IgD-negative memory B cell (primary cell): ENCODE measurements at regions not wholly inside any gene's neighbourhood (a gene's known extent, or its start where the extent isn't known, plus 50 kb on each side); places are given as distances from the start of the nearest gene placed in this dataset.

Source experiments
- H3K27ac Mint-ChIP-seq, 3 donors: one replicate each; pipeline ENCODE4 v1.8.0; 2020 to 2022; ENCODE audit warnings: mild to moderate bottlenecking in 3 of 3, mixed read lengths in 3 of 3, moderate library complexity in 1 of 3
- H3K27me3 Mint-ChIP-seq: one replicate; pipeline ENCODE4 v1.8.0; 2021; ENCODE audit warnings: mixed read lengths
- H3K36me3 Mint-ChIP-seq: one replicate; pipeline ENCODE4 v1.8.0; 2020; ENCODE audit warnings: mild to moderate bottlenecking, mixed read lengths
- H3K4me1 Mint-ChIP-seq, 3 donors: one replicate each; pipeline ENCODE4 v1.8.0; 2020 to 2022; ENCODE audit warnings: mixed read lengths in 3 of 3, mild to moderate bottlenecking in 1 of 3
- H3K4me3 Mint-ChIP-seq, 4 donors: one replicate each; pipeline ENCODE4 v1.8.0; 2020 to 2022; ENCODE audit warnings: mild to moderate bottlenecking in 4 of 4, mixed read lengths in 4 of 4, moderate library complexity in 3 of 4
- H3K9me3 Mint-ChIP-seq, 3 donors: one replicate each; pipeline ENCODE4 v1.8.0; 2020 to 2021; ENCODE audit warnings: mixed read lengths in 3 of 3, mild to moderate bottlenecking in 1 of 3

DNA sequence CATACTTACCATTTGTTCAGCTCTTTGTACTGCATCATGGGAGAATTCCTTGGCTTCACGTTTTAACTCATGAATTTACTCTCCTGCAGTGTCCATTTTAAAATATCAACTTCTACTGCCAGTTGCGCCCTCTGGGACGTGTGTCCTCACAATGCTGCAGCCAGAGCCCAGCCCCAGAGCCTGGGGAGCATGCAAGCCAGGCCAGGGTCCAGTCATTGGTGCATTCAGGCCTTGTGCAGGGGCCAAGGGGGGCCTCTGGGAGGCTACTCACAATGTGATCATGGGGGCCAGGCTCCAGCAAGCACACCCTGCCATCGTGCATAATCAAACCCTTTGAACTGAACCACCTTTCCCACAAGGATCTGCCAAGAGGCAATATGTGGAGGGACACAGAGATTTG is 105.6 kb upstream of the CCDC112 start:
- H3K4me3 Mint-ChIP-seq: no peak overlapping the region
- no peak overlapping the region for H3K27ac Mint-ChIP-seq
- peaks cover 0 to under 1% (median 0%) of the 10 kb centered on the region in 3 donors for H3K4me1 Mint-ChIP-seq

DNA sequence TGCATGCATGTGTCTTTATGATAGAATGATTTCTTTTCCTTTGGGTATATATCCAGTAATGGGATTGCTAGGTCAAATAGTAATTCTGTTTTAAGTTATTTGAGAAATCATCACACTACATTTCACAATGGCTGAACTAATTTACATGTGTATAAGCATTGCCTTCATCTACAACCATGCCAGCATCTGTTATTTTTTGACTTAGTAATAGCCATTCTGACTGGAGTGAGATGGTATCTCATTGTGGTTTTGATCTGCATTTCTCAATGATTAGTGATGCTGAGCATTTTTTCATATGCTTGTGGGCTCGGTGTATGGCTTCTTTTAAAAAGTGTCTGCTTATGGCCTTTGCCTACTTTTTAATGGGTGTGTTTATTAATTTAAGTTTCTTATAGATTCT is 102.3 kb upstream of the CCDC112 start:
- Mint-ChIP-seq H3K27me3 (no peaks in the 10 kb centered on the region), H3K27ac (no peak overlapping the region), H3K9me3 (peaks cover 3 to 8% (median 4%) of the 10 kb centered on the region in 3 donors), H3K4me1 (peaks cover 0 to 2% (median 0%) of the 10 kb centered on the region in 3 donors), H3K4me3 (no peak overlapping the region), H3K36me3 (no peaks in the 10 kb centered on the region)

More for the DNA sequence above, 105.6 kb upstream of the CCDC112 start:
- Mint-ChIP-seq H3K27me3 (no peaks in the 10 kb centered on the region), H3K36me3 (peaks cover 2% of the 10 kb centered on the region), H3K9me3 (peaks cover 0 to 12% (median 2%) of the 10 kb centered on the region in 3 donors)

DNA sequence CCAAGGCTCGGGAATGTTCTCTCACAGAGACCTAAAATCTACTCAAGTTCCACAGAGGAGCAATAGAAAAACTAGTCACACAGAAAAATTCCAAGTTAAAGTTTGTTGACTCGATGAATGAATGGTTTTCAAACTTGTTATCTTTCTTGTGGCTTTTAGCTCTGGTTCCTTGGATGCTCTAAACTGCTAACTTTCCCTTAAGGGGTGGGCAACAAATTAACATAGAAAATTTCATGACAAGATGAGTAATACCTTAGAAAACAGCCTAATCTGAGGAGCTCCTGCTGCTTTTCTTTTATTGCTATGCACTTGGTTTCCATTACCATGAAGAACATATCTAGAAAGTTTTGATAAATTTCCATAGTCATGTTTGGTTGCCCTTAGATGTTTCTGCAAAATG is 100.2 kb upstream of the CCDC112 start:
- Mint-ChIP-seq H3K9me3 (peaks cover 3 to 8% (median 4%) of the 10 kb centered on the region in 3 donors), H3K4me1 (peaks cover 0 to 2% (median 0%) of the 10 kb centered on the region in 3 donors), H3K27me3 (no peaks in the 10 kb centered on the region), H3K27ac (no peak overlapping the region), H3K36me3 (no peaks in the 10 kb centered on the region), H3K4me3 (no peak overlapping the region)

DNA sequence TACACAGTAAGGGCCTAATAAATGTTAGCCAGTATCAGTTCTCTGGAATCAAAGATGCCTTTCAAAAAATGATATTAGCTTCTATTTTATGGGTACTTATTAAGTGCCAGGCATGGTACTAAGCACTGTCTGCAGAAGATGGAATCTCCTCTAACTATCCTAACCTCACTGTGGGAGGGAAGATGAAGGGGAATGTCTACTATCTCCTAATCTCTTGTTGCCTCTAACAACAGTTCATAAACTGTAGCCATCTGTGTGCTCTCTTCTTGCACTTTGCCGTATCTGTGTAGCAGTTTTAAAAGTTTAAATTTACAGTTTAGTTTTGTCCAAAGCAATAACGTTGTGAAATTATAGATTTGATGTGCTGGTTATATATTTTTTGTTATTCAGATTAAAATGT is 99.6 kb upstream of the CCDC112 start:
- Mint-ChIP-seq H3K4me3 (no peak overlapping the region), H3K36me3 (no peaks in the 10 kb centered on the region), H3K9me3 (peaks cover 3 to 8% (median 4%) of the 10 kb centered on the region in 3 donors), H3K4me1 (peaks cover 0 to 2% (median 0%) of the 10 kb centered on the region in 3 donors), H3K27ac (no peak overlapping the region), H3K27me3 (no peaks in the 10 kb centered on the region)

- Mint-ChIP-seq H3K9me3 (peaks cover 3 to 4% (median 4%) of the 10 kb centered on the region in 3 donors), H3K36me3 (no peaks in the 10 kb centered on the region), H3K4me3 (no peak overlapping the region), H3K27me3 (no peaks in the 10 kb centered on the region), H3K27ac (no peak overlapping the region), H3K4me1 (peaks cover 0 to 2% (median 0%) of the 10 kb centered on the region in 3 donors)
These were observed 98.1 kb upstream of the CCDC112 start for GRCh38 chr5:115394531-115394930.

DNA sequence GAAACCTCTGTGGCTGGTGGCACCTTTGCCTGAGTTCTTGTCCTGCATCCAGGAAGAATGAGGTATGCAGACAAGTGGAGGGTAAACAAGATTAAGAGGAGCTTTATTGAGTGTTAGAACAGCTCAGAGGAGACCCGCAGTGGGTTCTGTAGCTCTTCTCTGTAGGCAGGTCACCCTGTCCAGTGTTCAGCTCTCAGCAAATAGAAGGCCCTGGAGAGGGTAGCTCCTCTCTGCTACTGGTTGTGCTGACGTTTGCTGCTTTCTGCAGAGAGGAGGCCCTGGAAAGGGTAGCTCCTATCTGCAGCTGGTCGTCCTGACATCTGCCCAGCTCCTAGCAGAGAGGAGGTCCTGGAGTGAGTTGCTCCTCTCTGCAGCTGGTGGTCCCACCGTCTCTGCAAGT is 96.8 kb upstream of the CCDC112 start:
- Mint-ChIP-seq H3K9me3 (peaks cover 2 to 3% (median 2%) of the 10 kb centered on the region in 3 donors), H3K36me3 (no peaks in the 10 kb centered on the region), H3K27ac (no peak overlapping the region)

DNA sequence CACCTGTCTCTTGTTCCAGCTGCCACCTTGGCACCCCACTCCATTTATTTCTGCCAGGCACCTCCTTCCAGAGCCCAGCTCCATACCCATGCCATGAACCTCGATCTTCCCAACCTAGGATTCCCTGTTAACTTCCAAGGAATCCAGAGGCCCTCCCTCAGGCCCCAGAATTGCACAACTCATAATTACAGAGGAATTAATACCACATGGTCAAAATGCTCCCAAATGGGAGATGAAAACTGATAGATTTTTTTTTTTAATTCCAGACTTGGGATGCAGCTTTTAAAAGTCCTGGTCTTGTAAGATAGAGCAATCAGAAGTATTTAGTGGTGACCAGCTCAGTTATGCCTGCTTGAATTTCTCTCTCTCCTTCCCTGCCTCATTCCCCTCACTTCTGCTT is 96.2 kb upstream of the CCDC112 start:
- Mint-ChIP-seq H3K36me3 (no peaks in the 10 kb centered on the region), H3K27ac (no peak overlapping the region), H3K27me3 (no peaks in the 10 kb centered on the region), H3K4me3 (no peak overlapping the region), H3K9me3 (peaks cover 0 to 3% (median 2%) of the 10 kb centered on the region in 3 donors), H3K4me1 (peaks cover 0 to 2% (median 0%) of the 10 kb centered on the region in 3 donors)

More for the DNA sequence above, 96.8 kb upstream of the CCDC112 start:
- Mint-ChIP-seq H3K4me3 (no peak overlapping the region), H3K27me3 (no peaks in the 10 kb centered on the region), H3K4me1 (peaks cover 0 to 2% (median 0%) of the 10 kb centered on the region in 3 donors)

DNA sequence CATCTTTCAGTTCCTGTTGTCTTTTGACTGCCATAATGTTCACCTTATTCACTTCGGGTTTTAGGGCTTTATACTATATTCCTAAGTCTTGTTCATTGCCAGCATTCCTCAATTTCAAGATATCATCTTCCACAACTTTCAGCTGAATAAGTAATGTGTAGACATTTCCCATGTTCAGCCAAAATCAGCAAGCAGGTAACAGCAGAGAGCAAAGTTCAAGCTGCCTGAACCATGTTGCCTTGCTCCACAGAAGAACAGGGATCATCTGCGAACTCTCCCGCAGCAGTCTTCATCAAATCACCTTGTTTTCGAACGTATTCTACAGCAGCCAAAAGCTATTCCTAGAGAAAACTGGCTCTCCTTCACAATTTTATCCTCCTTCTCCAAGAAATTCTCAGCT is 95.3 kb upstream of the CCDC112 start:
- Mint-ChIP-seq H3K36me3 (no peaks in the 10 kb centered on the region), H3K27ac (no peak overlapping the region), H3K27me3 (no peaks in the 10 kb centered on the region), H3K4me1 (no peaks in the 10 kb centered on the region), H3K9me3 (peaks cover 0 to 3% (median 2%) of the 10 kb centered on the region in 3 donors), H3K4me3 (no peak overlapping the region)

GRCh38 chr5:115389799-115390382 is 93.4 kb upstream of the CCDC112 start:
- peaks cover 0 to 3% (median 0%) of the 10 kb centered on the region in 3 donors for H3K9me3 Mint-ChIP-seq
- H3K27ac Mint-ChIP-seq: no peak overlapping the region
- H3K27me3 Mint-ChIP-seq: no peaks in the 10 kb centered on the region
- H3K4me1 Mint-ChIP-seq: peaks cover 0 to 4% (median 0%) of the 10 kb centered on the region in 3 donors
- H3K4me3 Mint-ChIP-seq: no peak overlapping the region
- no peaks in the 10 kb centered on the region for H3K36me3 Mint-ChIP-seq

GRCh38 chr5:115389034-115389798 is 92.8 kb upstream of the CCDC112 start:
- H3K4me1 Mint-ChIP-seq: peaks cover 0 to 4% (median 0%) of the 10 kb centered on the region in 3 donors
- no peaks in the 10 kb centered on the region for H3K27me3 Mint-ChIP-seq
- no peaks in the 10 kb centered on the region for H3K36me3 Mint-ChIP-seq
- H3K27ac Mint-ChIP-seq: no peak overlapping the region
- H3K4me3 Mint-ChIP-seq: no peak overlapping the region
- no peaks in the 10 kb centered on the region for H3K9me3 Mint-ChIP-seq

DNA sequence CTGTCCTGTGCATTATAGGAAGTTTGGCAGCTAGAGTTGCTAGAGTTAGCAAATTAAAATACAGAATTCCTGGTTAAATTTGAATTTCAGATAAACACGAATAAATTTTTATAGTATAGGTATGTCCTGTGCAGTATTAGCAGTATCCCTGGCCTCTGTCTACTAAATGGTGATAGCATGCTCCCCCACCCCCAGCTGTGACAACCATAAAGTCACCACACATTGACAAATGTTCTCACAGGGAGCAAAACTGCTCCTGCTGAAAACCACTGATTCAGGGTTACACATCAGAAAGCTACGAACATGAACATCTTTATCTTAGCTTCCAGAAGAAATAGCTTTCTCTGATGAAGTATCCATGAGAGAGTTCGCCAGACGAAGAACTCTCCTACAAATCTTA is 91.8 kb upstream of the CCDC112 start:
- peaks cover 0 to 4% (median 0%) of the 10 kb centered on the region in 3 donors for H3K4me1 Mint-ChIP-seq
- no peaks in the 10 kb centered on the region for H3K36me3 Mint-ChIP-seq
- H3K27me3 Mint-ChIP-seq: no peaks in the 10 kb centered on the region
- H3K9me3 Mint-ChIP-seq: no peaks in the 10 kb centered on the region
- no peak overlapping the region for H3K4me3 Mint-ChIP-seq
- H3K27ac Mint-ChIP-seq: no peak overlapping the region

DNA sequence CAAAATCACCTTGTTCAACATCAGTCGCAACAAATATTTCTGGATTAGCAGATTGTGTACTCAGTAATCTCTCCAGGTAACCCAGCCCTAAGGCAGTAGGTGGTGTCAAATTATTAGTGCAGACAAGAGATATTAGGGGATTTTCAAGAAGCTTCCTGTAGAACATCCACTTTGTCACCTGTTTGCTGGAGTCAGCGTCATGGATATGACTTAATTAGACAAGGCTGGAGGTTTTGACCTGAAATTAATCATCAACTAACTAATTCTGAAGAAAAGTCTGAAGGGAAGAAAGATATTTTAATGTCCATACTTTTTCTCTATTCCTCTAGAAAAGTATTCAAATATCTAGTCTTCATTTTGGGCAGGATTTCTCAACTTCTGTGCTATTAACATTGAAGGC is 91.4 kb upstream of the CCDC112 start:
- Mint-ChIP-seq H3K36me3 (no peaks in the 10 kb centered on the region), H3K27ac (no peak overlapping the region)

DNA sequence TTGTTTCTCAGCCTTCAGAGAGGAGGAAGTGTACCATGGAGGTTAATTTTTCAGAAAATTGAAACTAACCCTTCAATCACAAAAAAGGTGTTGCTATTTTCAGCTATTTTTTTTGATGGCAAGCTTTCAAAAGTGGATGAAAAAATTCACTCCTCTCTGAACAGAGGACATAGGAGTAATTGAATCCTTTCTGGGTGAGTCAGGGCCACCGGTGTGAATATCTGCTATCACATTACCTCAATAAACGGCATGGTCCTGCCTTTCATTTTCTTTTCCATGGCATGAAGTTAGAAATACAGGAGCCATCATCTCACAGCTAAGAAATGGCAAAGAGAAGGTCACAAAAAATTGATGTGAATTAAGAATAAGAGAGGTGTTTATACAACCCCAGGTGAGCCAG is 90.2 kb upstream of the CCDC112 start:
- peaks cover 0 to 4% (median 0%) of the 10 kb centered on the region in 3 donors for H3K4me1 Mint-ChIP-seq
- H3K27me3 Mint-ChIP-seq: no peaks in the 10 kb centered on the region
- H3K27ac Mint-ChIP-seq: no peak overlapping the region
- H3K9me3 Mint-ChIP-seq: no peaks in the 10 kb centered on the region
- H3K36me3 Mint-ChIP-seq: no peaks in the 10 kb centered on the region
- H3K4me3 Mint-ChIP-seq: no peak overlapping the region

More for the DNA sequence above, 91.4 kb upstream of the CCDC112 start:
- no peaks in the 10 kb centered on the region for H3K9me3 Mint-ChIP-seq
- no peaks in the 10 kb centered on the region for H3K27me3 Mint-ChIP-seq
- H3K4me1 Mint-ChIP-seq: peaks cover 0 to 4% (median 0%) of the 10 kb centered on the region in 3 donors
- H3K4me3 Mint-ChIP-seq: no peak overlapping the region

GRCh38 chr5:115384587-115385375 is 88.3 kb upstream of the CCDC112 start:
- H3K4me3 Mint-ChIP-seq: no peak overlapping the region
- no peaks in the 10 kb centered on the region for H3K9me3 Mint-ChIP-seq
- no peaks in the 10 kb centered on the region for H3K27me3 Mint-ChIP-seq
- peaks cover 0 to 4% (median 2%) of the 10 kb centered on the region in 3 donors for H3K4me1 Mint-ChIP-seq
- no peaks in the 10 kb centered on the region for H3K36me3 Mint-ChIP-seq
- no peak overlapping the region for H3K27ac Mint-ChIP-seq

DNA sequence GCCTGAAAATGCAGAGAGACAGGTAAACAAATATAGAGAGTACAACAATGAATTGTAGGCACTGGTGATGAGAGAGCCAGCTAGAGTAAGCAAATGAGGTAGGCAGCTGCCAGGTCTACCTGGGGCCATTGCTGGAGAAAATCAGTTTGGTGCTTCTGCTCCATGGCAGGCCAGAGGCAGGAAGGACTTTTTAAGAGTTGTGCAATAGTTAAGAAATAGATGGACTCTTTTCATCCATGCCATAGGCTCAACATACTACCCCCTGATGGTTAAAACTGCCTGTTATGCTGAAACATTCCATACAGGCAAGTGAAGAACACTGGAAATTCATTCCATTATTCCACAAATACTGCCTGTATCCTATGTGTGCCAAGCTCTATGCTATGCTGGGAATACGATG is 86.5 kb upstream of the CCDC112 start:
- H3K27me3 Mint-ChIP-seq: no peaks in the 10 kb centered on the region

More for the DNA sequence above, 86.5 kb upstream of the CCDC112 start:
- Mint-ChIP-seq H3K4me3 (no peak overlapping the region), H3K9me3 (no peaks in the 10 kb centered on the region), H3K27ac (no peak overlapping the region), H3K4me1 (peaks cover 3 to 4% (median 4%) of the 10 kb centered on the region in 3 donors), H3K36me3 (no peaks in the 10 kb centered on the region)
